ENCODE measurements at regions not wholly inside any gene's neighbourhood (a gene's known extent, or its start where the extent isn't known, plus 50 kb on each side); places are given as distances from the start of the nearest gene placed in this dataset.
"Not testable (repeated sequence)": the region's sequence is repeated elsewhere in the genome, so short reads cannot be mapped to it uniquely, and the experiment has no call there.

GRCh38 chr22:23433127-23434005 lies 146.7 kb downstream of the IGLL1 start:
- H4K5ac ChIP-seq (ENCODE audit: low read depth, low read length); H2BK120ac ChIP-seq (ENCODE audit: low read depth, low read length); BruUV-seq (replicated peaks); H4K8ac ChIP-seq (ENCODE audit: low read depth in 2 of 2, low read length in 2 of 2); H3K27me3 ChIP-seq (ENCODE audit: control insufficient read depth, insufficient read depth, low read length); H3K4me3 ChIP-seq (ENCODE audit: insufficient read depth, low read depth, low read length); H3K23ac ChIP-seq (ENCODE audit: low read depth, low read length); H4K91ac ChIP-seq (ENCODE audit: insufficient read depth, low read depth, low read length); H2AFZ ChIP-seq (replicated peaks; ENCODE audit: low read length, poor library complexity); H4K20me1 ChIP-seq (ENCODE audit: insufficient read depth, low read length); H2AK9ac ChIP-seq (replicated peaks; ENCODE audit: low read depth, low read length, poor library complexity); DNase-seq; in situ Hi-C loops (cut with MboI; ENCODE audit: low sequenced_read_pairs); H3K14ac ChIP-seq (replicated peaks; ENCODE audit: low read depth, low read length); H3K4ac ChIP-seq (ENCODE audit: low read depth, low read length); H3K36me3 ChIP-seq (ENCODE audit: control insufficient read depth, insufficient read depth, low read length); H2BK20ac ChIP-seq (ENCODE audit: low read depth, low read length); H3K4me1 ChIP-seq (ENCODE audit: control insufficient read depth, insufficient read depth, low read length); H2BK5ac ChIP-seq (ENCODE audit: low read depth, low read length, poor library complexity, severe bottlenecking); H3K56ac ChIP-seq (ENCODE audit: extremely low read depth, insufficient read depth, low read length); H3K9ac ChIP-seq (ENCODE audit: low read depth, low read length); H3K4me2 ChIP-seq (ENCODE audit: low read depth, low read length); intact Hi-C loops (cut with micrococcal nuclease); dilution Hi-C loops (cut with HindIII; ENCODE audit: low sequenced_read_pairs, unreplicated experiment); POLR2A ChIA-PET (ENCODE audit: unreplicated experiment); H3K27ac ChIP-seq (ENCODE audit: insufficient read depth, low read length); H2AK5ac ChIP-seq (ENCODE audit: low read depth, low read length); H3K18ac ChIP-seq (ENCODE audit: low read depth, low read length); H3K79me1 ChIP-seq (ENCODE audit: low read depth in 1 of 2, low read length in 2 of 2); H3K9me1 ChIP-seq (ENCODE audit: insufficient read depth, low read length); H2BK15ac ChIP-seq (ENCODE audit: low read depth, low read length); H3K9me3 ChIP-seq (ENCODE audit: control insufficient read depth, insufficient read depth, low read length): not testable (repeated sequence)
- 30% methylated on average over 5 of the region's 35 CpGs; no CpG with 5 or more reads in 1 of the 2 experiments for WGBS, 2 experiments (ENCODE audit: extremely low coverage in 2 of 2, insufficient read length in 1 of 2)
- 0 out of 2 replicates have a peak, but pooled peaks have one; percentile 14 for TF ChIP-seq CTCF (conservative IDR thresholded peaks at IDR 0.05; ENCODE audit: low read depth, low read length)
- CTCF ChIA-PET, result interaction anchor here (0.9 kb wide), 1 partner anchor 13 kb away, joined by 4 read pairs; no protein-coding TSS in a partner anchor
- peak; percentile 87 for ATAC-seq (ENCODE audit: low read depth)

GRCh38 chr22:23432719-23433118 lies 147.4 kb downstream of the IGLL1 start:
- dilution Hi-C loops (cut with HindIII; ENCODE audit: low sequenced_read_pairs, unreplicated experiment); H2AK5ac ChIP-seq (ENCODE audit: low read depth, low read length); H3K79me1 ChIP-seq (ENCODE audit: low read depth in 1 of 2, low read length in 2 of 2); in situ Hi-C loops (cut with MboI; ENCODE audit: low sequenced_read_pairs); H2BK20ac ChIP-seq (ENCODE audit: low read depth, low read length); ATAC-seq (ENCODE audit: low read depth); H2AK9ac ChIP-seq (replicated peaks; ENCODE audit: low read depth, low read length, poor library complexity); H3K9me3 ChIP-seq (ENCODE audit: control insufficient read depth, insufficient read depth, low read length); H4K5ac ChIP-seq (ENCODE audit: low read depth, low read length); H3K27ac ChIP-seq (ENCODE audit: insufficient read depth, low read length); DNase-seq; CTCF ChIA-PET; H4K8ac ChIP-seq (ENCODE audit: low read depth in 2 of 2, low read length in 2 of 2); POLR2A ChIA-PET (ENCODE audit: unreplicated experiment); H3K9me1 ChIP-seq (ENCODE audit: insufficient read depth, low read length); H3K27me3 ChIP-seq (ENCODE audit: control insufficient read depth, insufficient read depth, low read length); BruUV-seq (replicated peaks); H3K56ac ChIP-seq (ENCODE audit: extremely low read depth, insufficient read depth, low read length); H2BK120ac ChIP-seq (ENCODE audit: low read depth, low read length); H2BK5ac ChIP-seq (ENCODE audit: low read depth, low read length, poor library complexity, severe bottlenecking); H4K91ac ChIP-seq (ENCODE audit: insufficient read depth, low read depth, low read length); intact Hi-C loops (cut with micrococcal nuclease); H3K4me3 ChIP-seq (ENCODE audit: insufficient read depth, low read depth, low read length); H3K18ac ChIP-seq (ENCODE audit: low read depth, low read length); H3K9ac ChIP-seq (ENCODE audit: low read depth, low read length); H3K23ac ChIP-seq (ENCODE audit: low read depth, low read length); H2BK15ac ChIP-seq (ENCODE audit: low read depth, low read length); H3K36me3 ChIP-seq (ENCODE audit: control insufficient read depth, insufficient read depth, low read length); H3K4me2 ChIP-seq (ENCODE audit: low read depth, low read length); H3K4me1 ChIP-seq (ENCODE audit: control insufficient read depth, insufficient read depth, low read length); H3K14ac ChIP-seq (replicated peaks; ENCODE audit: low read depth, low read length); H3K4ac ChIP-seq (ENCODE audit: low read depth, low read length); H4K20me1 ChIP-seq (ENCODE audit: insufficient read depth, low read length); H2AFZ ChIP-seq (replicated peaks; ENCODE audit: low read length, poor library complexity): not testable (repeated sequence)
- WGBS, 2 experiments (ENCODE audit: extremely low coverage in 2 of 2, insufficient read length in 1 of 2), result 69% methylated on average over 5 of the region's 10 CpGs; no CpG with 5 or more reads in 1 of the 2 experiments

Measured in IMR-90 (cell line).